HEK293 (cell line): ENCODE measurements at regions not wholly inside any gene's neighbourhood (a gene's known extent, or its start where the extent isn't known, plus 50 kb on each side); places are given as distances from the start of the nearest gene placed in this dataset.

Source experiments
- CTCF ChIP-seq: fragments of 450-650 bp; formaldehyde crosslinking; IDR thresholded peaks from 2 replicates; pipeline ENCODE4 v1.5.1; 2016; ENCODE audit warnings: missing biosample characterization, missing genetic modification characterization
- KLF17 ChIP-seq: fragments of 450-650 bp; formaldehyde crosslinking; IDR thresholded peaks from 2 replicates; pipeline ENCODE4 v1.5.1; 2016; ENCODE audit warnings: missing biosample characterization, missing genetic modification characterization
- TRIM28 ChIP-seq: IDR thresholded peaks from 2 replicates; pipeline ENCODE4 v1.6.1; 2011; ENCODE audit warnings: low read length, control low read depth, borderline replicate concordance
- ZNF10 ChIP-seq: fragments of 450-650 bp; formaldehyde crosslinking; IDR thresholded peaks from 2 replicates; pipeline ENCODE4 v1.5.1; 2017; ENCODE audit warnings: missing biosample characterization, missing genetic modification characterization
- ZNF311 ChIP-seq: fragments of 450-650 bp; formaldehyde crosslinking; IDR thresholded peaks from 2 replicates; pipeline ENCODE4 v1.5.1; 2017; ENCODE audit warnings: missing biosample characterization, missing genetic modification characterization, borderline replicate concordance
- ZNF76 ChIP-seq: fragments of 450-650 bp; formaldehyde crosslinking; IDR thresholded peaks from 2 replicates; pipeline ENCODE4; 2016; ENCODE audit warnings: low read depth, missing biosample characterization, missing genetic modification characterization, borderline replicate concordance
- TF ChIP-seq, protein P1 (sequence below): fragments of 450-650 bp; IDR thresholded peaks from 2 replicates; pipeline ENCODE4 v1.5.1; 2018; ENCODE audit warnings: missing biosample characterization, missing genetic modification characterization

DNA sequence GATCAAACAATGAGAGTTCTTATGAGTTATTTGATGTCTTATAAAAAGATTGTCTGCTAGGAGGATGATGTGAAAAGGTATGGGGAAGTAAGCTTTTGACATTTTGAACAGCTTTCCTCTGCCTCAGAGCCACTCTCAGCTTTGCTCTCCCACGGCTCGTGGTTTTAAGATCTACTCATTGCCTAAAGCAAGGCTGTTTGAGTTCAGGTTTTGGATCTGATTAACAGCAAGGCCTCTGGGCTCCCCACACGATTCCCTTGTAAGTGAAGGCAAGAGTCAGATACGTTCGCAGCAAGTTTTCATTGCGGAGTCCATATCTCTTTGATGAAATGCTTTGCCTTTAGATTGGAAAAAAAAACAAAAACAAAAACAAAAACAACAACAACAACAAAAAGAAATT is 515.0 kb upstream of the SALL1 start:
- TF ChIP-seq CTCF (tag by site-specific recombination) (no peak), ZNF311 (tag by site-specific recombination) (no peak), ZNF10 (tag by site-specific recombination) (no peak), ZNF76 (tag by site-specific recombination) (no peak), TRIM28 (no peak), KLF17 (tag by site-specific recombination) (no peak)
- TF ChIP-seq, protein P1, sequence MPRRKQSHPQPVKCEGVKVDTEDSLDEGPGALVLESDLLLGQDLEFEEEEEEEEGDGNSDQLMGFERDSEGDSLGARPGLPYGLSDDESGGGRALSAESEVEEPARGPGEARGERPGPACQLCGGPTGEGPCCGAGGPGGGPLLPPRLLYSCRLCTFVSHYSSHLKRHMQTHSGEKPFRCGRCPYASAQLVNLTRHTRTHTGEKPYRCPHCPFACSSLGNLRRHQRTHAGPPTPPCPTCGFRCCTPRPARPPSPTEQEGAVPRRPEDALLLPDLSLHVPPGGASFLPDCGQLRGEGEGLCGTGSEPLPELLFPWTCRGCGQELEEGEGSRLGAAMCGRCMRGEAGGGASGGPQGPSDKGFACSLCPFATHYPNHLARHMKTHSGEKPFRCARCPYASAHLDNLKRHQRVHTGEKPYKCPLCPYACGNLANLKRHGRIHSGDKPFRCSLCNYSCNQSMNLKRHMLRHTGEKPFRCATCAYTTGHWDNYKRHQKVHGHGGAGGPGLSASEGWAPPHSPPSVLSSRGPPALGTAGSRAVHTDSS (tag by site-specific recombination), result no peak
